HUDEP-2 (cell line): ENCODE measurements at regions not wholly inside any gene's neighbourhood (a gene's known extent, or its start where the extent isn't known, plus 50 kb on each side); places are given as distances from the start of the nearest gene placed in this dataset.
A peak's percentile ranks its signal among the peaks of the same experiment; 100 is the strongest.
"Not testable (repeated sequence)": the region's sequence is repeated elsewhere in the genome, so short reads cannot be mapped to it uniquely, and the experiment has no call there.

Experiments used
- DNase-seq, 76 experiments: peaks; one replicate each; lab custom pipeline; 2025; ENCODE audit not compliant: unreplicated experiment in 76 of 76; lab: John Stamatoyannopoulos, UW

- no peak for DNase-seq
Measured at GRCh38 chr22:34669001-34669400, 397.0 kb upstream of the ISX start.

- not testable (repeated sequence) for DNase-seq
Measured at GRCh38 chr22:34683031-34683430, 382.9 kb upstream of the ISX start.

- DNase-seq: not testable (repeated sequence)
Measured at GRCh38 chr22:34684278-34684677, 381.7 kb upstream of the ISX start.

GRCh38 chr22:34687116-34687515, 378.8 kb upstream of the ISX start:
- DNase-seq: no peak

GRCh38 chr22:34688825-34689224, 377.1 kb upstream of the ISX start:
- no peak for DNase-seq

- DNase-seq: peak in 2 of 76 experiments; percentile 2 to 17
Measured at GRCh38 chr22:34696557-34696956, 369.4 kb upstream of the ISX start.

GRCh38 chr22:34702279-34702678, 363.7 kb upstream of the ISX start:
- no peak for DNase-seq

- no peak for DNase-seq
Measured at GRCh38 chr22:34709641-34710040, 356.3 kb upstream of the ISX start.

- DNase-seq: no peak
Measured at GRCh38 chr22:34722901-34723300, 343.1 kb upstream of the ISX start.

- DNase-seq: no peak
Measured at GRCh38 chr22:34736081-34736480, 329.9 kb upstream of the ISX start.

GRCh38 chr22:34738661-34739400, 327.1 kb upstream of the ISX start:
- DNase-seq: no peak

- no peak for DNase-seq
Measured at GRCh38 chr22:34743110-34743751, 322.7 kb upstream of the ISX start.

GRCh38 chr22:34760276-34761008, 305.5 kb upstream of the ISX start:
- no peak for DNase-seq

- DNase-seq: no peak
Measured at GRCh38 chr22:34761111-34761510, 304.8 kb upstream of the ISX start.

GRCh38 chr22:34763496-34763895, 302.5 kb upstream of the ISX start:
- DNase-seq: no peak

GRCh38 chr22:34765115-34765514, 300.8 kb upstream of the ISX start:
- no peak for DNase-seq

- DNase-seq: no peak
Measured at GRCh38 chr22:34769361-34769760, 296.6 kb upstream of the ISX start.

GRCh38 chr22:34776817-34777216, 289.1 kb upstream of the ISX start:
- no peak for DNase-seq

- DNase-seq: no peak
Measured at GRCh38 chr22:34781681-34782080, 284.3 kb upstream of the ISX start.

GRCh38 chr22:34783436-34783835, 282.5 kb upstream of the ISX start:
- no peak for DNase-seq

GRCh38 chr22:34784056-34784455, 281.9 kb upstream of the ISX start:
- no peak for DNase-seq

- DNase-seq: no peak
Measured at GRCh38 chr22:34797826-34798225, 268.1 kb upstream of the ISX start.
